Smooth muscle cell (in vitro differentiated cells): ENCODE measurements at regions not wholly inside any gene's neighbourhood (a gene's known extent, or its start where the extent isn't known, plus 50 kb on each side); places are given as distances from the start of the nearest gene placed in this dataset.

Experiments used
- DNase-seq: peaks from one replicate; lab custom pipeline; 2025; ENCODE audit not compliant: unreplicated experiment; lab: John Stamatoyannopoulos, UW
- H2AFZ ChIP-seq: fragments of 200-600 bp; sonication (generic); 2 replicates; pipeline ENCODE4 v1.6.0; 2016; ENCODE audit warnings: antibody characterized with exemption, low read depth, mild to moderate bottlenecking
- H3F3A ChIP-seq: fragments of 200-600 bp; sonication (generic); 2 replicates; pipeline ENCODE4 v1.6.0; 2017; ENCODE audit warnings: antibody characterized with exemption, low read depth
- H3K27ac ChIP-seq: fragments of 200-600 bp; sonication (generic); 2 replicates; pipeline ENCODE4 v1.5.1; 2016; ENCODE audit warnings: low read depth, mild to moderate bottlenecking
- H3K27me3 ChIP-seq: fragments of 200-600 bp; sonication (generic); 2 replicates; pipeline ENCODE4 v1.6.1; 2016; ENCODE audit warnings: low read depth, mild to moderate bottlenecking
- H3K36me3 ChIP-seq: fragments of 200-600 bp; sonication (generic); 2 replicates; pipeline ENCODE4 v1.5.1; 2016; ENCODE audit warnings: low read depth
- H3K4me1 ChIP-seq: fragments of 200-600 bp; sonication (generic); 2 replicates; pipeline ENCODE4 v1.5.1; 2016; ENCODE audit warnings: low read depth
- H3K4me2 ChIP-seq: fragments of 200-600 bp; sonication (generic); 2 replicates; pipeline ENCODE4 v1.6.0; 2016; ENCODE audit warnings: mild to moderate bottlenecking
- H3K4me3 ChIP-seq: fragments of 200-600 bp; sonication (generic); 2 replicates; pipeline ENCODE4 v1.5.1; 2016; ENCODE audit warnings: mild to moderate bottlenecking
- H3K79me2 ChIP-seq: fragments of 200-600 bp; sonication (generic); 2 replicates; pipeline ENCODE4 v1.6.0; 2016; ENCODE audit warnings: low read depth, mild to moderate bottlenecking
- H3K9ac ChIP-seq: fragments of 200-600 bp; sonication (generic); 2 replicates; pipeline ENCODE4 v1.6.0; 2016; ENCODE audit warnings: low read depth
- H3K9me3 ChIP-seq: fragments of 200-600 bp; sonication (generic); replicated peaks from 2 replicates; pipeline ENCODE4 v1.5.1; 2016; ENCODE audit warnings: low read depth
- H4K20me1 ChIP-seq: fragments of 200-600 bp; sonication (generic); 2 replicates; pipeline ENCODE4 v1.6.0; 2016; ENCODE audit warnings: low read depth
- WGBS: methylation state at CpG from one replicate; pipeline ENCODE4 v1.1.7; 2016; ENCODE audit warnings: low lambda C conversion rate; 5-methylcytosine and 5-hydroxymethylcytosine counted together
- TF ChIP-seq, protein P1 (sequence below): fragments of 200-600 bp; sonication (generic); IDR thresholded peaks from 2 replicates; pipeline ENCODE4 v1.5.1; 2017; ENCODE audit warnings: borderline replicate concordance, mild to moderate bottlenecking, antibody characterized with exemption; ENCODE audit not compliant: insufficient read depth, poor library complexity, severe bottlenecking

DNA sequence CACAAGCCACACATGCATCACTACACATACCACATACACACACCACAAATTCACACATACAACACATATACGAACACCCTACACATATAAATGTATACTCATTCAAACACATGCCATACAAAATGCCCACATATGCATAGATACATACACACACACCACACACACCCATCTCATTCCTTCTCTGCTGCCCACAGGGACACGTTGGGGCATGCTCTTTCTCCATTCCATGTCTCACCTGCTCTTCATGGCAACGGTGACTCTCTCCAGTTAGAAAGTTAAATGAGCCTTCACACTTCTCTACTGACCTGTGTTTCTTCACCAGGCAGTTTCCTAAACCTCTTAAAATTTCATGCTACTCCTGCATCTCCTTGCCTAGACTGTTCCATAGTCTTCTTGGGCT, 1194.8 kb downstream of the BCL11B start:
- TF ChIP-seq, protein P1, sequence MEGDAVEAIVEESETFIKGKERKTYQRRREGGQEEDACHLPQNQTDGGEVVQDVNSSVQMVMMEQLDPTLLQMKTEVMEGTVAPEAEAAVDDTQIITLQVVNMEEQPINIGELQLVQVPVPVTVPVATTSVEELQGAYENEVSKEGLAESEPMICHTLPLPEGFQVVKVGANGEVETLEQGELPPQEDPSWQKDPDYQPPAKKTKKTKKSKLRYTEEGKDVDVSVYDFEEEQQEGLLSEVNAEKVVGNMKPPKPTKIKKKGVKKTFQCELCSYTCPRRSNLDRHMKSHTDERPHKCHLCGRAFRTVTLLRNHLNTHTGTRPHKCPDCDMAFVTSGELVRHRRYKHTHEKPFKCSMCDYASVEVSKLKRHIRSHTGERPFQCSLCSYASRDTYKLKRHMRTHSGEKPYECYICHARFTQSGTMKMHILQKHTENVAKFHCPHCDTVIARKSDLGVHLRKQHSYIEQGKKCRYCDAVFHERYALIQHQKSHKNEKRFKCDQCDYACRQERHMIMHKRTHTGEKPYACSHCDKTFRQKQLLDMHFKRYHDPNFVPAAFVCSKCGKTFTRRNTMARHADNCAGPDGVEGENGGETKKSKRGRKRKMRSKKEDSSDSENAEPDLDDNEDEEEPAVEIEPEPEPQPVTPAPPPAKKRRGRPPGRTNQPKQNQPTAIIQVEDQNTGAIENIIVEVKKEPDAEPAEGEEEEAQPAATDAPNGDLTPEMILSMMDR: no peak
- no peak for DNase-seq
- no peak overlapping the region for H3K4me3 ChIP-seq
- no peaks in the 10 kb centered on the region for H3K27me3 ChIP-seq
- no peak overlapping the region for H3K4me2 ChIP-seq
- H3K9ac ChIP-seq: no peak overlapping the region
- H3F3A ChIP-seq: no peaks in the 10 kb centered on the region
- H3K36me3 ChIP-seq: no peaks in the 10 kb centered on the region
- 81% methylated on average over 3 of the region's 3 CpGs for WGBS
- H3K79me2 ChIP-seq: no peaks in the 10 kb centered on the region
- H3K9me3 ChIP-seq: no peaks in the 10 kb centered on the region
- H3K4me1 ChIP-seq: no peaks in the 10 kb centered on the region
- H4K20me1 ChIP-seq: no peaks in the 10 kb centered on the region
- no peak overlapping the region for H3K27ac ChIP-seq
- no peak overlapping the region for H2AFZ ChIP-seq

DNA sequence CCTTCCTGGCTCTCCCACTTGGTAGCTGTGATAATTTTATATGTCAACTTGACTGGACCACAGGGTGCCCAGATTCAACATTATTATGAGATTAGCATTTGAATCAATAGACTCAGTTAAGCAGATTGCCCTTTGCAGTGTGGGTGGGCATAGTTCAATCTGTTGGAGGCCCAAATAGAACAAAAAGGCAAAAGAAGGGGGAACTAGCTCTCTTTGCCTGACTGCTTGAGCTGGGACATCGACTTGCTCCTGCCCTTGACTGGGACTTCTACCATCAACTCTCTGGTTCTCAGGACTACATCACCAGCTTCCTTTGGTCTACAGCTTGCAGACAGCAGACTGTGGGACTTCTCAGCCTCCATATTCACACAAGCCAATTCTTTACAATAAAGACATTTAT, 1189.2 kb downstream of the BCL11B start:
- Histone ChIP-seq H2AFZ (no peak overlapping the region), H3K9ac (no peak overlapping the region), H3K27ac (no peak overlapping the region), H3F3A (no peaks in the 10 kb centered on the region), H3K4me1 (no peaks in the 10 kb centered on the region), H3K27me3 (no peaks in the 10 kb centered on the region), H3K9me3 (no peaks in the 10 kb centered on the region), H3K4me2 (no peak overlapping the region), H3K36me3 (no peaks in the 10 kb centered on the region), H4K20me1 (no peaks in the 10 kb centered on the region), H3K79me2 (no peaks in the 10 kb centered on the region), H3K4me3 (no peak overlapping the region)
- TF ChIP-seq, protein P1: no peak
- WGBS: 88% methylated on average over 1 of the region's 1 CpG
- DNase-seq: no peak

DNA sequence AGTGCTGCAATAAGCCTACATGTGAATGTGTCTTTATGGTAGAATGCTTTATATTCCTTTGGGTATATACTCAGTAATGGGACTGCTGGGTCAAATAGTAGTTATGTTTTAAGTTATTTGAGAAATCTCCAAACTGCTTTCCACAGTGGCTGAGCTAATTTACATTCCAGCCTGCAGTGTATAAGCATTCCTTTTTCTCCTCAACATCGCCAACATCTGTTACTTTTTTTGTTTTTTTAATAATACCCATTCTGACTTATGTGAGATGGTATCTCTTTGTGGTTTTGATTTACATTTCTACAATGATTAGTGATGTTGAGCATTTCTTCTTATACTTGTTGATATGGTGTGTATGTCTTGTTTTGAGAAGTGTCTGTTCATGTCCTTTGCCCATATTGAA, 1186.2 kb downstream of the BCL11B start:
- WGBS: 84% methylated on average over 1 of the region's 1 CpG
- no peaks in the 10 kb centered on the region for H4K20me1 ChIP-seq
- H3K79me2 ChIP-seq: no peaks in the 10 kb centered on the region
- no peaks in the 10 kb centered on the region for H3F3A ChIP-seq
- no peak overlapping the region for H3K27ac ChIP-seq
- no peaks in the 10 kb centered on the region for H3K4me1 ChIP-seq
- H3K9ac ChIP-seq: no peak overlapping the region
- H3K9me3 ChIP-seq: no peaks in the 10 kb centered on the region
- DNase-seq: no peak
- H3K36me3 ChIP-seq: no peaks in the 10 kb centered on the region
- no peaks in the 10 kb centered on the region for H3K27me3 ChIP-seq
- TF ChIP-seq, protein P1: no peak
- H3K4me2 ChIP-seq: no peak overlapping the region
- no peak overlapping the region for H2AFZ ChIP-seq
- H3K4me3 ChIP-seq: no peak overlapping the region

DNA sequence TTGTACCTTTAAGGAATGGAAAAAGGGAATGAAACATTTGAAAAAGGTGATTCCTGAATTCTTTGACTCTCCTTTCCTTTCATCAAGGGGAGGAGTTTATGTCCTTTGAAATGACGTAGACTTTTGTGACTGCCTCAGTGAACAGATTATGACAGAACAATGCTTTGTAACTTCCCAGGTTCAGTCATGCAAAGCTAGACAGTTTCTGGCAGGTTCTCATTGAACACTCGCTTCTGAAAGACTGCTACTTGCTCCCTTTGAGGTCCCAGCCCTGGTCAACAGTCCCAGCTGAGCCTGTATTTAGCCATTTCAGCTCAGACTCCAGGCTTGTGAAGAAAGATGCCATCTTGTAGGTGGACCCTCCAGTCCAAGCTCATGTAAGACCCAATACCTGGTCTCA, 1178.9 kb downstream of the BCL11B start:
- H3K79me2 ChIP-seq: no peaks in the 10 kb centered on the region
- H3K9me3 ChIP-seq: no peaks in the 10 kb centered on the region
- H4K20me1 ChIP-seq: no peaks in the 10 kb centered on the region
- H3K4me1 ChIP-seq: no peaks in the 10 kb centered on the region
- H3F3A ChIP-seq: no peaks in the 10 kb centered on the region
- no peak overlapping the region for H3K9ac ChIP-seq
- H3K27me3 ChIP-seq: peaks cover 5% of the 10 kb centered on the region
- H3K4me3 ChIP-seq: no peak overlapping the region
- no peak overlapping the region for H2AFZ ChIP-seq
- DNase-seq: no peak
- H3K4me2 ChIP-seq: no peak overlapping the region
- TF ChIP-seq, protein P1: no peak
- H3K36me3 ChIP-seq: no peaks in the 10 kb centered on the region
- H3K27ac ChIP-seq: no peak overlapping the region
- 95% methylated on average over 2 of the region's 2 CpGs for WGBS
